Transverse colon (tissue), 4 donors: ENCODE measurements at regions not wholly inside any gene's neighbourhood (a gene's known extent, or its start where the extent isn't known, plus 50 kb on each side); places are given as distances from the start of the nearest gene placed in this dataset.

Source experiments
- DNase-seq: peaks from one replicate; pipeline ENCODE4 v3.0.0-alpha.2; 2019
- H3K27ac ChIP-seq, 4 donors: fragments of 200-600 bp; sonication (generic); 2 replicates each; pipeline ENCODE4 v1.5.1; 2016 to 2018; ENCODE audit warnings: inconsistent platforms in 4 of 4
- H3K27me3 ChIP-seq: fragments of 200-600 bp; sonication (generic); 2 replicates; pipeline ENCODE4 v1.5.1; 2017; ENCODE audit warnings: inconsistent platforms
- H3K36me3 ChIP-seq, 4 donors: fragments of 200-600 bp; sonication (generic); 2 replicates each; pipeline ENCODE4 v1.5.1; 2017 to 2019; ENCODE audit warnings: inconsistent platforms in 4 of 4
- H3K4me1 ChIP-seq, 4 donors: fragments of 200-600 bp; sonication (generic); 2 replicates each; pipeline ENCODE4 v1.5.1; 2017 to 2020; ENCODE audit warnings: inconsistent platforms in 4 of 4
- H3K4me3 ChIP-seq, 4 donors: fragments of 200-600 bp; sonication (generic); 1 replicate in 1 of 4; 2 replicates in 3 of 4; pipeline versions ENCODE4 v1.5.1 to v1.6.1; 2017 to 2019; ENCODE audit warnings: inconsistent platforms in 4 of 4
- H3K9me3 ChIP-seq, 2 donors: fragments of 200-600 bp; sonication (generic); 2 replicates each; pipeline ENCODE4 v1.5.1; 2017 to 2019; ENCODE audit warnings: inconsistent platforms in 2 of 2
- EP300 ChIP-seq: sonication (generic); formaldehyde crosslinking; IDR thresholded peaks from one replicate; pipeline ENCODE4 v1.6.1; 2017; ENCODE audit warnings: antibody characterized with exemption, low read depth
- POLR2A ChIP-seq: fragments of 450-650 bp; IDR thresholded peaks from one replicate; pipeline ENCODE4 v1.6.1; 2016; ENCODE audit warnings: antibody characterized with exemption, mild to moderate bottlenecking, moderate library complexity
- POLR2AphosphoS5 ChIP-seq, 3 donors: sonication (generic); formaldehyde crosslinking; IDR thresholded peaks; one replicate each; pipeline ENCODE4 v1.6.1; 2016; ENCODE audit warnings: antibody characterized with exemption in 3 of 3
- WGBS, 2 donors: methylation state at CpG; one replicate each; pipeline ENCODE4 v1.1.5; 2018; ENCODE audit warnings: low coverage in 1 of 2; 5-methylcytosine and 5-hydroxymethylcytosine counted together
- in situ Hi-C, 4 donors: fragments of 200-750 bp; cut with MboI; loops; one replicate each; pipeline versions ENCODE4 v1.15.0 to v1.15.1; 2017; ENCODE audit warnings: low sequenced_read_pairs in 3 of 4, low pct_ligation_motif_present in 1 of 4, low pct_unique_long_range_greater_than_20kb in 1 of 4
- intact Hi-C: fragments of 100-400 bp; cut with DNase I; formaldehyde crosslinking; loops from one replicate; pipeline ENCODE4 v1.15.1; 2023; ENCODE audit warnings: low total_unique reads
- TF ChIP-seq, protein P1 (sequence below), 5 experiments: fragments of 200-600 bp in 3 of 5; fragments of 450-650 bp in 2 of 5; sonication (generic) in 3 of 5; IDR thresholded peaks; 1 replicate in 2 of 5; 2 replicates in 3 of 5; pipeline ENCODE4 v1.5.1; 2016 to 2017; ENCODE audit warnings: antibody characterized with exemption in 5 of 5, inconsistent platforms in 3 of 5, mild to moderate bottlenecking in 2 of 5, moderate library complexity in 1 of 5

- no peaks in the 10 kb centered on the region for H3K9me3 ChIP-seq
- H3K27ac ChIP-seq: no peak overlapping the region
- H3K4me1 ChIP-seq: no peaks in the 10 kb centered on the region
- no peaks in the 10 kb centered on the region for H3K27me3 ChIP-seq
- H3K4me3 ChIP-seq: no peak overlapping the region
- intact Hi-C loops (no loop called here), in situ Hi-C loops (no loop called here)
- no peak for TF ChIP-seq POLR2AphosphoS5 (IDR thresholded peaks at IDR 0.05)
- TF ChIP-seq, protein P1, sequence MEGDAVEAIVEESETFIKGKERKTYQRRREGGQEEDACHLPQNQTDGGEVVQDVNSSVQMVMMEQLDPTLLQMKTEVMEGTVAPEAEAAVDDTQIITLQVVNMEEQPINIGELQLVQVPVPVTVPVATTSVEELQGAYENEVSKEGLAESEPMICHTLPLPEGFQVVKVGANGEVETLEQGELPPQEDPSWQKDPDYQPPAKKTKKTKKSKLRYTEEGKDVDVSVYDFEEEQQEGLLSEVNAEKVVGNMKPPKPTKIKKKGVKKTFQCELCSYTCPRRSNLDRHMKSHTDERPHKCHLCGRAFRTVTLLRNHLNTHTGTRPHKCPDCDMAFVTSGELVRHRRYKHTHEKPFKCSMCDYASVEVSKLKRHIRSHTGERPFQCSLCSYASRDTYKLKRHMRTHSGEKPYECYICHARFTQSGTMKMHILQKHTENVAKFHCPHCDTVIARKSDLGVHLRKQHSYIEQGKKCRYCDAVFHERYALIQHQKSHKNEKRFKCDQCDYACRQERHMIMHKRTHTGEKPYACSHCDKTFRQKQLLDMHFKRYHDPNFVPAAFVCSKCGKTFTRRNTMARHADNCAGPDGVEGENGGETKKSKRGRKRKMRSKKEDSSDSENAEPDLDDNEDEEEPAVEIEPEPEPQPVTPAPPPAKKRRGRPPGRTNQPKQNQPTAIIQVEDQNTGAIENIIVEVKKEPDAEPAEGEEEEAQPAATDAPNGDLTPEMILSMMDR (IDR thresholded peaks at IDR 0.05): no peak
- TF ChIP-seq EP300: no peak
- TF ChIP-seq POLR2A: no peak
- DNase-seq: no peak
- H3K36me3 ChIP-seq: no peaks in the 10 kb centered on the region
- 90% methylated on average over 8 of the region's 8 CpGs; no CpG with 5 or more reads in 1 of the 2 donors for WGBS, 2 donors
These were observed 225.7 kb downstream of the SAMD5 start for GRCh38 chr6:147734151-147734550.

DNA sequence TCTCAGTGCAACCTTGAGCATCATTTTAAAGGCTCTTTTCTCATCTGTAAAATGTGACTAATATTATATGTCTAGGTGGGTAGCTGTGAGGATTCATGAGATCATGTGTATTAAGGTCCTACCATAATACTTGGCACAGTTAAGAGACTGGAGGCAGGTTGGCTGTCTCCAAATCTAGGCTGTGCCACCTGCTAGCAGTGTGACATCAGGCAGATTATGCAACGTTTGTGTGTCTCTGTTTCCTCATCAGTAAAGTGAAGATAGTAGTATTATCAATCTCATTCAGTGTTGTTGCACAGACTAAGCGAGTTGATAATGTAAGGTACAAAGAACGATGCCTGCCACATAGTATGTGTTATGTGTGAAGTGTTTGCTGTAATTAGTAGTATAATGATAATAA lies 227.4 kb downstream of the SAMD5 start:
- 78% methylated on average over 3 of the region's 3 CpGs for WGBS, 2 donors
- no peaks in the 10 kb centered on the region for H3K36me3 ChIP-seq
- H3K9me3 ChIP-seq: no peaks in the 10 kb centered on the region
- no peak for DNase-seq
- in situ Hi-C loops (no loop called here), intact Hi-C loops (no loop called here)
- H3K27me3 ChIP-seq: no peaks in the 10 kb centered on the region
- H3K27ac ChIP-seq: no peak overlapping the region
- H3K4me3 ChIP-seq: no peak overlapping the region
- TF ChIP-seq POLR2AphosphoS5 (IDR thresholded peaks at IDR 0.05): no peak
- no peak for TF ChIP-seq POLR2A
- TF ChIP-seq, protein P1 (IDR thresholded peaks at IDR 0.05): no peak
- TF ChIP-seq EP300: no peak
- no peaks in the 10 kb centered on the region for H3K4me1 ChIP-seq

- DNase-seq: no peak
- Histone ChIP-seq H3K4me3 (no peak overlapping the region), H3K9me3 (no peaks in the 10 kb centered on the region), H3K36me3 (no peaks in the 10 kb centered on the region), H3K27ac (no peak overlapping the region), H3K27me3 (no peaks in the 10 kb centered on the region), H3K4me1 (no peaks in the 10 kb centered on the region)
- WGBS, 2 donors: 87 to 89% methylated on average over 5 of the region's 5 CpGs
- TF ChIP-seq POLR2A: no peak
- TF ChIP-seq POLR2AphosphoS5 (IDR thresholded peaks at IDR 0.05): no peak
- no peak for TF ChIP-seq EP300
- TF ChIP-seq, protein P1 (IDR thresholded peaks at IDR 0.05): no peak
- in situ Hi-C loops (no loop called here), intact Hi-C loops (no loop called here)
These were observed 228.6 kb downstream of the SAMD5 start for GRCh38 chr6:147737115-147737514.

- Histone ChIP-seq H3K36me3 (no peaks in the 10 kb centered on the region), H3K4me3 (no peak overlapping the region), H3K9me3 (no peaks in the 10 kb centered on the region), H3K4me1 (no peaks in the 10 kb centered on the region), H3K27ac (no peak overlapping the region), H3K27me3 (no peaks in the 10 kb centered on the region)
- no peak for TF ChIP-seq POLR2A
- TF ChIP-seq, protein P1 (IDR thresholded peaks at IDR 0.05): no peak
- no peak for TF ChIP-seq EP300
- TF ChIP-seq POLR2AphosphoS5 (IDR thresholded peaks at IDR 0.05): no peak
- intact Hi-C loops: no loop called here
- WGBS, 2 donors: 77 to 87% methylated on average over 8 of the region's 8 CpGs
- no peak for DNase-seq
- in situ Hi-C loops: no loop called here
These were observed 229.6 kb downstream of the SAMD5 start for GRCh38 chr6:147738099-147738498.
